ENCODE measurements at regions not wholly inside any gene's neighbourhood (a gene's known extent, or its start where the extent isn't known, plus 50 kb on each side); places are given as distances from the start of the nearest gene placed in this dataset.

DNA sequence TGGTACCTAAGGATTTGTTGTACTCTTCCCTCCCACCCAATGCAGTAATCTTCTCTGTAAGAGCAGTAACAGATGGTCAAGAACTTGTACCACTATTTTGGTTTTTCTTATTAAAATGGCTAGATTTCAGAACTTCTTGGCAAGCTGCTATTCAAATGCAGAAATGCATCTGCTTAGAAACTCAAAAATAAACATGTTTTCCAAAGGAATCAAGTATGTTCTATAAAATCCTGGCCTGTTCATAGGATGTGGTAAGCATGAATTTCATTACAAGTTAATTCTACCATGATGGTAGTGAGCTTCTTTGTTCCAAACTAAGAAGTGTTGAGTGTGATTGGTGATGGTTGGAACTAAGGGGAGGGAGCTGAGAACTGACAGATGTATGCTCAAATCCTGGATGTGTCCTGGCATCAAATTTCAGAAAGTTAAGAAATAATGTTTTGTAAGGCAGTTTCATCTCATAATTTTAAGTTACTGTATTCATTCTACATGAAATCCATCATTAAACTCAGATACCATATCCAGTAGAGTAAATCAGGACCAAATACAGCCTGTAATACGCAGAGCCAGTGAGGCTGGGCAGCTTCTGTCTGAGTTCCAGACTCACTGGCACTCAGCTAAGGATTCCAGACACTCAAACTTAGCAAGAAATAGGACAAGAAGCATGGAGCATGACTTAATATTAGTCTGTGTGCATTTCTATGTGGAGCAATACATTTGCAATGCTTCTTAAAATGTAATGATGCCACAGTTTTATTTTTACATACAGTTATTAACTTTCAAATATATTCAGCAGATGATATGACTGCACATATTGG lies 119.6 kb downstream of the TES start:
- Mint-ChIP-seq H3K36me3 (ENCODE audit: insufficient read depth in 2 of 2) (no peaks in the 10 kb centered on the region), H3K27ac (no peak overlapping the region), H3K4me3 (no peak overlapping the region), H3K27me3 (ENCODE audit: low read depth) (peaks cover 8% of the 10 kb centered on the region), H3K4me1 (ENCODE audit: low read depth) (no peaks in the 10 kb centered on the region), H3K9me3 (no peaks in the 10 kb centered on the region)
- ATAC-seq (replicated peaks in 1 of 2) (no peak), DNase-seq (no peak)

DNA sequence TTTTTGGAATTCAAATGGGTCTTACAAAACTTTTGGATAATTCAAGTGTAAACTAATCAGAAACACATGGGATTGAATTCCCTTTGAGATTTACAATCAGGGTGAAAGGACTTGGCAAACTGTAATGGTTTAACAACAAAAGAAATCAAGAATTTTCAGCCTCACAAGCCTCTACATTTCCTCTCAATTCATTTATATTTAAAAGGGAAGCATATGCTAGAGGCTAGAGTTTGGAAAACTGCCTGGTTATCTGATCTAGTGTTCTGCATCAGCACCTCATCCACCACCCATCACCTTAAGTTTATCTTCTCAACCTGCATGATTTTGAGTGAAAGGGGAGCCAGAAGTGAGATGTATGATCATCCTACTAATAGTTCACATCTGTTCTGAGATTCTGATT lies 120.7 kb downstream of the TES start:
- Mint-ChIP-seq H3K27ac (no peak overlapping the region), H3K9me3 (no peaks in the 10 kb centered on the region), H3K4me3 (no peak overlapping the region), H3K36me3 (ENCODE audit: insufficient read depth in 2 of 2) (no peaks in the 10 kb centered on the region), H3K4me1 (ENCODE audit: low read depth) (no peaks in the 10 kb centered on the region), H3K27me3 (ENCODE audit: low read depth) (peaks cover 14% of the 10 kb centered on the region)
- DNase-seq: no peak
- ATAC-seq (replicated peaks in 1 of 2): no peak

DNA sequence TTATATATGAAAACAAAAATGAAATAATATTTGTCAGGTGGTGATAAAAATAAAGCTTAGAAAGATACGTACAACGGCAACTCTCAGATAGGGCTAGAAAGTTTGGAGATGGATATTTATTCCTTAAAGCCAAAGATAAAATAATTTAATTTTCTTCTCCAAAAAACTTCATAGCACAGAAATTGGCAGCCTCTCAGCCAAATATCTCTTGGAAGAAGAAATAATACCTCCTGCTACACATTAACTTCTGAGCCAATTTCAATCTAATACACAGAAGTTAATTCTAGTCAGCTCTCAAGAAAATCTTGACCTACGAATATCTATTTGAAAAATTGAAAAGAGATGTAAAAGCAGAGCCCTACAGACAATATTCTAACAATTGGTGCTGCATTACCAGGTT lies 122.4 kb downstream of the TES start:
- ATAC-seq (replicated peaks in 1 of 2) (no peak), DNase-seq (no peak)
- Mint-ChIP-seq H3K36me3 (ENCODE audit: insufficient read depth in 2 of 2) (no peaks in the 10 kb centered on the region), H3K4me3 (no peak overlapping the region), H3K9me3 (no peaks in the 10 kb centered on the region), H3K27ac (no peak overlapping the region), H3K4me1 (ENCODE audit: low read depth) (no peaks in the 10 kb centered on the region), H3K27me3 (ENCODE audit: low read depth) (peaks cover 14% of the 10 kb centered on the region)

DNA sequence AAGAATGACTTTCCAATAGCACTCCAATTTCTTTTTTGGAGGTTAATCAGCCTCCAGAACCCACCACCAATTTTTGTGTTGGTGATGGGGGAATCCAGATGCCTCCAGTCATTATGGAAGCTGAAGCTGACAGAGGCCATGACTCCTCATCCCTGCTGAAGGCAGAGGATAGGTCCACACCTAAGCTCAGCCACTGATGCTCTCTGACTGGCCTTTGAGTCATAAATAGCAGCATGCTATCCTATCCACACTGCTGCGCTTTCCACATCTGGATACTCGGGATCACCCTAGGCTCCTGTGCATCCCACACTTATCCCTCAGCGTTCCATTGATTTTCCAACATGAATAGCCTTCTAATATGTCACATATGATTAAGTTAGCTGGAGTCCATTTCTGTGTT lies 124.2 kb downstream of the TES start:
- H3K4me3 Mint-ChIP-seq: no peak overlapping the region

DNA sequence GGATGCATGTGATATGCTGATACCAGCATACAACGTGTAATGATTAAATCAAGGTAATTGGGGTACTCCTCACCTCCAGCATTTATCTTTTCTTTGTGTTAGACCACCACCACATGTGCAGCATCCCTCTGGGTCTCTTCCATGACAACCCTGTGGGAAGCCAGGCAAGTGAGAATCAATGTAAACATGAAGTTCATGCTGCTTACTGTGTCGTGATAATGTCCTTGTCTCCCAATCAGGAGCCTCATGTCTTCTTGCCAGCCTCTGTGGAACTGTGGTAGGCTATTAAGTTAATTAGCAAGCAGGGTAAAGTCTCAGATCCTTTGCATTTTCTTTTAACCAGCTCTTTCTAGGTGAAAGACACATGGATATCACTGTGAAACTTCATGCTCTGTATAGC lies 126.7 kb downstream of the TES start:
- Mint-ChIP-seq H3K27ac (no peak overlapping the region), H3K9me3 (no peaks in the 10 kb centered on the region), H3K27me3 (ENCODE audit: low read depth) (peaks cover 22% of the 10 kb centered on the region), H3K4me1 (ENCODE audit: low read depth) (peaks cover 8% of the 10 kb centered on the region), H3K4me3 (no peak overlapping the region), H3K36me3 (ENCODE audit: insufficient read depth in 2 of 2) (no peaks in the 10 kb centered on the region)
- ATAC-seq (replicated peaks in 1 of 2) (no peak), DNase-seq (no peak)

More for the DNA sequence above, 124.2 kb downstream of the TES start:
- no peak for ATAC-seq (replicated peaks in 1 of 2)
- peaks cover 14% of the 10 kb centered on the region for H3K27me3 Mint-ChIP-seq (ENCODE audit: low read depth)
- H3K9me3 Mint-ChIP-seq: no peaks in the 10 kb centered on the region
- H3K4me1 Mint-ChIP-seq (ENCODE audit: low read depth): no peaks in the 10 kb centered on the region
- H3K36me3 Mint-ChIP-seq (ENCODE audit: insufficient read depth in 2 of 2): no peaks in the 10 kb centered on the region
- H3K27ac Mint-ChIP-seq: no peak overlapping the region
- DNase-seq: no peak

DNA sequence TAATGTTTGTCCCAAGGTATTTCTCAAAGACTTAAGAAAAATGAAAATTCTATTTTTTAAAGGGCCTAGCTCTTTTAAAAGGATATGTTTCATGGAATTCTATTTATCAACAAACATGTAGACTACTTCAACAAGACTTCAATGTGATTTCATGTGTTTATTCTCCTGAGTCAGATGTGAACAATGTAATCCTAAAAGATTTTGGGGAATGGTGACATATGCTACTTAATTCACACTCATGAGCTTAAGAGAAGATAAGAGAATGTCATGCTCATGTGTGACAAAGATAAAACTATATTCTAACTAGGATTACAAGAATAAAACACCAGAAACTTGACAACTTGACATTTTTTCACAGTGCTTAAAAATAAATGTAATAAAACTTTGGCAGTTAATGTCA lies 127.5 kb downstream of the TES start:
- no peak for ATAC-seq (replicated peaks in 1 of 2)
- Mint-ChIP-seq H3K27ac (no peak overlapping the region), H3K36me3 (ENCODE audit: insufficient read depth in 2 of 2) (no peaks in the 10 kb centered on the region), H3K4me1 (ENCODE audit: low read depth) (peaks cover 12% of the 10 kb centered on the region), H3K27me3 (ENCODE audit: low read depth) (peaks cover 22% of the 10 kb centered on the region), H3K4me3 (no peak overlapping the region), H3K9me3 (no peaks in the 10 kb centered on the region)
- no peak for DNase-seq

DNA sequence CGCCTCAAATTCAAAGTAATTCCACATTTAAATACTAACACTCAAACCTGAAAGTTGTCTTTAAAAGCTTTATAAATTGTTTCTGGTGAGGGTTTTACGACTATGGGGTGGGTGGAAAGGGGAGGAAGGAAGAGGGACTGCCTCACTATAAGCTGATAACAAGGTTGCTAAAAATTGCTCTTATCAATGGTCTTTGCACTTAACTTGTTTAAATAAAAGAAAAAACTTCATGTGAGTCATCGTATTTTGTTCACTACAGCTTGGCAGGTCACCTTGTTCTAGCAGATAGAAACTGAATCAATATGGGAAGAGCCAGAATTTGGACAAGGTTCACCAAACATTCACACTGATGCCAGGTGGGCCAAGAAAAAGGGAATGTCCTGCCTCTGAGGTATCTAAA lies 129.2 kb downstream of the TES start:
- Mint-ChIP-seq H3K27me3 (ENCODE audit: low read depth) (peaks cover 30% of the 10 kb centered on the region), H3K4me3 (no peak overlapping the region), H3K36me3 (ENCODE audit: insufficient read depth in 2 of 2) (no peaks in the 10 kb centered on the region), H3K4me1 (ENCODE audit: low read depth) (peaks cover 12% of the 10 kb centered on the region), H3K9me3 (no peaks in the 10 kb centered on the region), H3K27ac (no peak overlapping the region)
- ATAC-seq (replicated peaks in 1 of 2): no peak
- DNase-seq: no peak

DNA sequence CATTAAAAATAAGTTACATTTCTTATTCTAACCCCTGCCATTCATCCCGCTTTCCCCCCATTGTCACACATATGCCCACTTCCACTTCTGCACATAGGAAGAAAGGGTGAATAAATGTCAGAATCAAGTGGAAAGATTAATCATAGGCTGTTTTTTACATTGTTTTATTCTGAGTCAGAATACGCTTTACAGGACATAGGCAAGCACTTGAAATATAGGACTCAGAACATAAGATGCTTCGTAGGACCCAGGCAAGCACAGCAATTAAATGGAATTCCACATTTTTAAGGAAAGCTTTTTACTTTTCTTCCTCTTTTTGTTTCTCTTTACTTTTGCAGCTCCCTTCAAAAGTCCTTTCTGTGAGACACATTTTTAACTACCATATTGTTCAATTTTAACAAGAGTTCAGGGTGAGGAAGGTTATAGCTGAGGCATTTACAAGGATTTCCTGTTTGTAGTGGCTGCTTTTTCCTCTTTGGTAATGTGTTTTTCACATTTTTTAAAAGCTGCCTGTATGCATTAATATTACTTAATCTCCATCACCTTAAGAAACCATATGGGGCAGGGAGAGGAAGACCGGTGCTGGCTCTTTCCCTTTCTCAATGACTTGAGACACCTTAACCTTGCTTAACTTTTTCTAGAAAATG lies 130.0 kb downstream of the TES start:
- Mint-ChIP-seq H3K27me3 (ENCODE audit: low read depth) (peaks cover 25% of the 10 kb centered on the region), H3K4me3 (no peak overlapping the region), H3K9me3 (no peaks in the 10 kb centered on the region), H3K4me1 (ENCODE audit: low read depth) (peaks cover 12% of the 10 kb centered on the region), H3K36me3 (ENCODE audit: insufficient read depth in 2 of 2) (no peaks in the 10 kb centered on the region), H3K27ac (no peak overlapping the region)
- ATAC-seq (replicated peaks in 1 of 2) (no peak), DNase-seq (no peak)

DNA sequence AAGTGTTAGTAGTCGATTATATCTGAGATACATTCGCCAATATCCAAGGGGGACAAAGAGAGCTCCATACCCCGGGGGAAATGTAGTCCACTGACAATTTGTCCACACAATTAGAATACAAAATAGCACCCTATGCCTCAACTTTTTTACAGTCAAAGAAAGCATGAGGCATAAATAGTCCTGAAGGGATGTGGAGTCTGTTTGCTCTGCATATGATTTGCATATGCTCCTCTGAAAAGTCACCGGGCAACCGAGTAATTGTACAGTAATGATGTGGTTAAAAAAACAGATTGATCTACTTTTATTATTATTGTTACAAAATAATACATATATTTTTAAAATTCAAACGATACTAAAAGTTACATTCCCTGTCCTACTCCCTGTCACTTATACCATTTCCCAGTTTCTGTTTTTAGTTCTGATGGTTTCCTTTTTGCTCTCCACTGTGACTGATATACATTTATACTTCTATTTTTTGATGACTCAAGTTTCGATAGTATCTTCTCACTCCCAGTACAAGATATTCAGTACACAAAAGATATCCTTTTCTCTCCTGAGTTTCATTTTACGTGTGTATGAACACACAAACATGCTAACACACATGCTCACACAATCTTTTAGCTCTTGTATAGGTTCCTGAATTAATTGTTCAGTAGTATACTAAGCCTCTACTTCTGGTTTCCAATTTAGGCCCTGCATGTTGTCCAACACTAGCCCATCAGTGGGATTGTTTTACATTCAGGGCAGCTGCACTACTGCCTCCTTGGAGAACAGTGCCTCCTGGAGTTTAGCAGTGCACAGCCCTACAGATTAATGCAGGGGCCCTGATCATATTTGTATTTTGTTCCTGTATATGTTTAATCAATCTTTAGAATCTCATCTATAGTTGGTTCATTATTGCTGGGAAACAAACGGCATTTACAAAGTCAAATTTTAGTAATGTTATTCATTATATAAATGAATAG lies 130.9 kb downstream of the TES start:
- Mint-ChIP-seq H3K9me3 (no peaks in the 10 kb centered on the region), H3K4me1 (ENCODE audit: low read depth) (peaks cover 12% of the 10 kb centered on the region), H3K27me3 (ENCODE audit: low read depth) (peaks cover 23% of the 10 kb centered on the region), H3K4me3 (peak overlapping the region in 1 of 2 donors; percentile 15), H3K27ac (no peak overlapping the region), H3K36me3 (ENCODE audit: insufficient read depth in 2 of 2) (no peaks in the 10 kb centered on the region)
- DNase-seq (no peak), ATAC-seq (replicated peaks in 1 of 2) (peak; percentile 39 to 45)

DNA sequence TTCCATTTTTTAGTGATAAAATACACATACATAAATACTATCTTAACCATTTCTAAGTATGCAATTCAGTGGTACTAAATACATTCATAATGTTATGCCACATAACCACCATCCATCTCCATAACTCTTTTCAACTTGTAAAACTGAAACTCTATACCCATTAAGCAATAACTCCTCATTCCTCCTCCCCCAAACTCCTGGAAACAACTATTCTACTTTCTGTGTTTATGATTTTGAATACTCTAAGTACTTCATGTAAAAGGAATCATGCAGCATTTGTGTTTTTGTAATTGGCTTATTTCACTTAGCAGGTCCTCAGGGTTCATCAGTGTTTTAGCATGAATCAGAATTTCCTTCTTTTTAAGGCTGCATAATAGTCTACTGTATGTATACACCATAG lies 131.8 kb downstream of the TES start:
- no peak overlapping the region for H3K4me3 Mint-ChIP-seq
- no peak for DNase-seq
- ATAC-seq (replicated peaks in 1 of 2): peak; percentile 34 to 50
- H3K27me3 Mint-ChIP-seq (ENCODE audit: low read depth): peaks cover 25% of the 10 kb centered on the region
- H3K27ac Mint-ChIP-seq: no peak overlapping the region
- no peaks in the 10 kb centered on the region for H3K9me3 Mint-ChIP-seq
- H3K4me1 Mint-ChIP-seq (ENCODE audit: low read depth): peaks cover 12% of the 10 kb centered on the region
- no peaks in the 10 kb centered on the region for H3K36me3 Mint-ChIP-seq (ENCODE audit: insufficient read depth in 2 of 2)

DNA sequence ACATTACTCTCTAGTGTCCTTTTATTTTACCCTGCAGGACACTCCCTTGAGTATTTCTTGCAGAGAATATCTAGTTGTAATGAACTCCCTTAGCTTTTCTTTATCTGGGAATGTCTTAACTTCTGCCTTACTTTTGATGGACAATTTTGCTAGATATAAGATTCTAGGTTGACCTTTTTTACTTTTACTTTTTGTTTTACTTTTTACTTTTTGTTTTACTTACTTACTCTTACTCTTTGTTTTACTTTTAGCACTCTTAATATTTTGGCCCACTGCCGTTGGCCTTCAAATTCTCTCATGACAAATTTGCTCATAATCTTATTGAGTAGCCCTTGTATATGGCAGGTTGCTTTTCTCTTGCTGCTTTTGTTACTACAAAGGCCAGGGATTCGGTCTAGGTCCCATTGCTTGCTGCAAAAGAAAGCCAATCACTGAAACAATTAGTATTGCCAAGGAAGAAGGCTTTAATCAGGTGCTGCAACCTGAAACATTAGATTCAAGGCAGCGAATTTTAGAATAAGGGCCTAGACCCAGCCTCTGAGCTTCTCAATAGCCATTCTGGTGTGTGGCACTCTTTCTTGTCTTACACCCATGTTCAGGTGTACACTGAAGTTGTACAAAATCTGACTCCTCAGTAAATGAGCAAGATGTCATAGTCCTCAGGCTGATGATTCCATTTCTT lies 137.0 kb downstream of the TES start:
- Mint-ChIP-seq H3K4me1 (ENCODE audit: low read depth) (peaks cover 1% of the 10 kb centered on the region), H3K27me3 (ENCODE audit: low read depth) (peaks cover 22% of the 10 kb centered on the region), H3K27ac (no peak overlapping the region), H3K9me3 (peaks cover 0 to 5% of the 10 kb centered on the region in 2 donors), H3K36me3 (ENCODE audit: insufficient read depth in 2 of 2) (peaks cover 0 to 4% of the 10 kb centered on the region in 2 donors), H3K4me3 (no peak overlapping the region)
- ATAC-seq (replicated peaks in 1 of 2): no peak
- DNase-seq: no peak

DNA sequence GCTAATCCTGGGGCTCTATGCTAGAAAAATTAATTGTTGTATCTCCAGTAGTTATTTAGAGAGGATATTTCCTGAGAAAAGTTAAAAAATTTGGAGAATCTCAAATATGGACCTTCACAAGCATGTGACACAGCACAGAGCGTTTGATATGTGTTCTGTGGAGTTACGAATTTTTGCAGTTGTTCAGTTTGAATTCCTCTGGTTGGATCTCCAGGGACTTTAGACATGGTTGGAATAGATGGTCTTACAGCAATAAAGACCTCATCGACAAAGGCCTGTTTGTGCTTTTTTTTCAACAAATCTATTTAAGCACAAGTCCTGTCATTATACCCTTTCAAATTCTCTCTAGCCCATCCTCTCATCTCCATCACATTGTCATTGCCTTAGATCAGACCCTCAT lies 138.0 kb downstream of the TES start:
- H3K9me3 Mint-ChIP-seq: peaks cover 0 to 5% of the 10 kb centered on the region in 2 donors
- H3K4me1 Mint-ChIP-seq (ENCODE audit: low read depth): no peaks in the 10 kb centered on the region
- H3K27ac Mint-ChIP-seq: no peak overlapping the region
- peaks cover 17% of the 10 kb centered on the region for H3K27me3 Mint-ChIP-seq (ENCODE audit: low read depth)
- H3K4me3 Mint-ChIP-seq: no peak overlapping the region
- DNase-seq (no peak), ATAC-seq (replicated peaks in 1 of 2) (no peak)
- H3K36me3 Mint-ChIP-seq (ENCODE audit: insufficient read depth in 2 of 2): peaks cover 0 to 4% of the 10 kb centered on the region in 2 donors

All from activated T-cell treated with anti-CD3 and anti-CD28 coated beads, Interleukin-2, amount 50 U/mL, for 72 hours (primary cell).